ENCODE measurements at regions not wholly inside any gene's neighbourhood (a gene's known extent, or its start where the extent isn't known, plus 50 kb on each side); places are given as distances from the start of the nearest gene placed in this dataset.
"Not testable (repeated sequence)": the region's sequence is repeated elsewhere in the genome, so short reads cannot be mapped to it uniquely, and the experiment has no call there.

DNA sequence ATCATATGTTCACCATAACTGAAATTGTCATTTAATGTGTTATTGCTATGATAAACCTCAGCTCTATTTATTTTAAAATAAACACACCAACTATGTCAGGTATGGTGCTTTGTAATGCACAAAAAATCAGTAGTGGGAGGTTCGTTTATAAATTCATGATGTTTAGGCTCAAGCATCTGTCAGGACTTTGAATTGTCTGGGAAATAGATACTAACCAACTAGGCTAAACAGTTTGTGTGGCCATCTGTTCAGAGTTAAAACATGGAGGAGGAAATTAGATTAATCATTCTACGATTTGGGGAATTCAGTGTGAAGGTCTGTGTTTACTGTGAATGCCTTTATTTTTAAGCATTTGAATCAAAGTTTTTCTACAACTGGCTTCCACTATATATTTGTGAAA, 212.6 kb upstream of the FZD8 start:
- no peak for DNase-seq (ENCODE audit: low spot score)

- no peak for DNase-seq (ENCODE audit: low spot score)
Observed at GRCh38 chr10:35852721-35853120, 210.6 kb upstream of the FZD8 start.

DNA sequence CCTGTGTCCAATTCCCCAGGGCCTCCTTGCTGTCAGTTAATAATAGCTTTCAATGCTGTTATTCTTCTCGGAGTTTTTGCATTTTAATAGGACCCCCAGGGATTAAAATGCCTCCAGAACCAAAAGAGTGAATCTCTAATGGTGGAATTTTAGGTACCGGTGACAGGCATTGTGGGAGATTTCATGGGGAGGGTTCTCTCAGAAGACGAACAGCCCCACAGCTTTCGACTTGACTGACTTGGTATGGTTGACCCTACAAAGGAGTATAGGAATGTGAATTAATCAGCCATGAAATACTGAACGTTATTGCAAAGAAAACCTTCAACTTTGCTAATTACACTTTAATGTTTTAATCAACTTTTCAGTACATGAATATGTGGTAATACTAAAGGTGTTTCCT, 206.3 kb upstream of the FZD8 start:
- DNase-seq (ENCODE audit: low spot score) = no peak

DNA sequence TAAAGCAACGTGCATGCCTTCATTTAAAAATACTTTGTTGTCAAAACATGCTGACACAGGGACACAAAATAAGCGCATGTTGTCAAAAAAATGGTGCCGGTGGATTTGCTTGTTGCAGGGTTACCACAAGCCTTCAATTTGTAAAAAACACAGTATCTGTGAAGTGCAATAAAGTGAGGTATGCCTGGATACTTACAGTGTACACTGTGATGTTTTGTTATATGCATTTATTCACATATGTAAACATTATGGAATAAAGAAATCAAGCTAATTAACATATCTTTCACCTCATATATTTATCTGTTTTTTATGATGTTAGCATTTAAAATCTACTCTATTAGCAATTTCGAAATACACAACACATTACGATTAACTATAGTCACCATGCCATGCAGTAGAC, 202.6 kb upstream of the FZD8 start:
- no peak for DNase-seq (ENCODE audit: low spot score)

DNA sequence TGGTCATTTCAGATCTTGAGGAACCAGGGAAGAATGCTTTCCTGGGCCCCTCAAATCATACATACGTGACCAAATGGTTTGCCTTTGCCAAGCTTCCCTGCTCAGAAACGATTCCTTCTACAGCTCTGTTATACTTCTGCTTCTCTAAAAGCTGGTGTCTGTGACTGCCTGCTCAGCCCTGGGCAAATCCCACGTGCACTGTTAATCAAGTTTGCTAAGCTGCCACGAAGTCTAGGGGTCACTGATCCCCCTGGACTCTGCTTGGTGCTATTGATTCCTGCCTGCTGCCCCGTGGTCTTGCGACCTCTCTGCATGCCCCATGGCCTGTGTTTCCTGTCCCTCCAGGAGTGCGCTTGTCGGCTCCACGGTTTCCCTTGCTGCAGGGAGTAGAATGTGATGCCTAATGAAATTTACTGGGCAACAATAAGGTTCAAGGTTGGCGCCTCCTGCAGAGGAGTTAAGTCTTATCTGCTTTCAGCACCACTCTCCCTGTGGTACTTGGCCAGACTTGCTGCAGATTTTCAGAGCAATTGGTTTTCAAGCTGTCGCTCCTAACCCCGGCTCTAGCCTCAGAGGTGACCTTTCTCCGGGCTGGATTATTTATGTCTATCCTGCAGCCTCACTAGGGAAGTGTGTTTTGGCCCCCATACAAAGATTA, 201.6 kb upstream of the FZD8 start:
- no peak for DNase-seq (ENCODE audit: low spot score)

GRCh38 chr10:35838054-35838453, 196.0 kb upstream of the FZD8 start:
- no peak for DNase-seq (ENCODE audit: low spot score)

- no peak for DNase-seq (ENCODE audit: low spot score)
Observed at GRCh38 chr10:35835545-35835944, 193.4 kb upstream of the FZD8 start.

DNA sequence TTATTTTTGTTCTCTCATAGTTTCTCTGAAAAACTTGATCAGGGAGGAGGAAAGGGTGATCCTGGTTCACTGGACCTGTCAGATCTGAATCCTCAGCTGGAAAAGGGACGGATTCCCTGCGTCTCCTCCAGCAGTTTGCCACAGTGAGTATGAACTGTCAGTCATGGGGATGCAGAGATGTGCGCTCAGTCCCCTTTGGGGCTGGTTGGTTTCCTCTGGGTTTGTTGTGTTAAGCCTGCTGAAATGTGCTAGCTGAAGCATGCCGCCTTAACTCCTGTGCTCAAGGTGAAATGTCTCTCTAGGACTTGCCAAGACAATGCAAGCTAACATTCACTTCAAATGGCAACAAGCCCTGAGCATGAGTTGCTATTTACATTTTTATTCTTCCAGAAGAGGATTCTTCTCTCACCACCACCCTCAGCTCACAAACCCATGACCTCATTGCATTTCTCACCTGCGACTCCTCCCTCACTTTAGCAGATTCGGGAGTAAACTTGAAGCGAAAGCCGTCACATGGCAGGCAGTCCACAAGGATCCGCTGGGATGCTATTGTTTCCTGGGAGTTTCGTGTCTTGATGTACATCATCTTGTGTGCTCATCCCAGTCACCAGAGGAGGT, 192.9 kb upstream of the FZD8 start:
- DNase-seq (ENCODE audit: low spot score) = no peak

- DNase-seq (ENCODE audit: low spot score) = no peak
Observed at GRCh38 chr10:35827783-35828182, 185.7 kb upstream of the FZD8 start.

GRCh38 chr10:35824704-35825103, 182.6 kb upstream of the FZD8 start:
- no peak for DNase-seq (ENCODE audit: low spot score)

GRCh38 chr10:35822316-35822715, 180.2 kb upstream of the FZD8 start:
- DNase-seq (ENCODE audit: low spot score) = no peak

DNA sequence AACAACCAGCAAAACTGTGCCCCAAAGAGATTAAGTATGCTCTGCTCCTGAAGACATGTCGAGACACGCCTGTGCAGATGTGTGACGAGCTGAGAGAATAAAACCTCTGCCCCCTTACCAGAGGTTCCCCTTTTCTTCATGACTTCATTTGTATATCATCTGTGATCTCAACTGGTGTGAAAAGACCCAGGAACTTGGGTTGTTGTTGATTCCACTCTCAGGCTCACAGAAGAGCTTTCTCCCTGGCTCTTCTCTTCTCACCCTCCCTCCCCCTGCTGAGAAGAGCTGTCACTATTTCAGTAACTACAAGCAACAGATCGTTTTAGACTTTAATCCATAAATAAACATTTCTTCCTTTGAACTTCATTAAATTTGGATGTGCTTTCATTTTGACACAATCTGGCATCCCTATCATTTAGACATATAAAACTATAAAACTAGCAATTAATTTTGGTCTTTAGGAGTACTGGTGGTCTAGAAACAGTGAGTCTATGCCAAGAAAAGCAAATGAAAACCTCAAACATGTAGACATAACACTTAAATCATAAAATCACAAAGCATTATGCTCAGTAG, 179.3 kb upstream of the FZD8 start:
- no peak for DNase-seq (ENCODE audit: low spot score)

DNA sequence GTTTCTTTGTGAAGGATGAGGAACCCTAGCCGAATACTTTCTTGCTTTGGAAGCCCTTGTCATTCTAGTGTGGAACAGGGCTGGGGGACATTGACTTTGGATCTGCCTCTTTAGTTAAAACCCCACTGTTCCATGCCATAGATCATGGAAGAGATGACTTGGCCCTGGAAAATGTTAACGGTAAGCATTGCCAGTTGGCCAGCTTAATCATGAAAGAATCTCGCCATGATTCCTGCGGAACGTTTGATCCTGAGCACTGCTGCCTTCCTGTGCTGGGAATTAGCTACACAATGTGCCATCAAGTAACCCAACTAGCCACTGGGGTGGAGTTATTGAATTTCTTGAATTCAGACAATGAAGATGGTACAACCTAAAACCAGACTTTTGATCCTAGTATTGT, 177.6 kb upstream of the FZD8 start:
- DNase-seq (ENCODE audit: low spot score) = no peak

- DNase-seq (ENCODE audit: low spot score) = no peak
Observed at GRCh38 chr10:35819011-35819410, 176.9 kb upstream of the FZD8 start.

- not testable (repeated sequence) for DNase-seq (ENCODE audit: low spot score)
Observed at GRCh38 chr10:35817109-35817508, 175.0 kb upstream of the FZD8 start.

DNA sequence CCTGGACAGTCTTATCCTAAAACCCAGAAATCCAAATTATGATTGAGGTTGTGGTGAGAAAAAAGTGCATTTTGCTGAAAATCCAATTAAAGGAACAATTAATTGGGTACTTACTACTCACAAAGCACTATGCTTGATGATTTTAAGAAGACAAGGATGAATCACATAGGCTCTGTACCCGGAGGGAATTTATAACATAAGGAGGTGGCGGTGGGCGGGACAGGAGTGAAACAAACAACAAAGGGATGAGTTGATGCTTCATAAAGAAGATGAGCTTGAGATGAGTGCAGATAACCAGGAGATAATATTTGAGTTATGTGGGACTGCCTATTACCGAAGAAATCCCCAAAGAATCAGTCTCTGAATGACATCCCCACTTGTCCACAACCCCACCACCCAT, 171.1 kb upstream of the FZD8 start:
- no peak for DNase-seq (ENCODE audit: low spot score)

DNA sequence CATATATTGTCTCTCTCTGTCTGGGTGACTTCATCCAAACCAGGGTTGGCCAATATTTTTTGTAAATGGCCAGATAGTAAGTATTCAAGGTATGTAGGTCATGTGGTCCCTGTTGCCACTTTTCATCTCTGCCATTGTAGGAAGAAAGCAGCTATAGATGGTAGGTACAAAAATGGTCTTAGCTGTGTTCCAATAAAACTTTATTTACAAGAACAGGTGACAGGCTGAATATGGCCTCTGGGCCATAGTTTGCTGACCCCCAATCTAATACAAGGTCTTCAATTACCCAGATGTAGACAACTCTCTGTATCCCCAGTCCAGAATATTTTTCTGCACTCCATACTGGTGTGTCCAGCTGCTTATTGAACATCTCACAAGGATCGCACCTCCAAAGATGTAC, 166.2 kb upstream of the FZD8 start:
- DNase-seq (ENCODE audit: low spot score) = no peak

- DNase-seq (ENCODE audit: low spot score) = no peak
Observed at GRCh38 chr10:35803046-35803445, 160.9 kb upstream of the FZD8 start.

GRCh38 chr10:35797187-35797586, 155.1 kb upstream of the FZD8 start:
- DNase-seq (ENCODE audit: low spot score) = no peak

DNA sequence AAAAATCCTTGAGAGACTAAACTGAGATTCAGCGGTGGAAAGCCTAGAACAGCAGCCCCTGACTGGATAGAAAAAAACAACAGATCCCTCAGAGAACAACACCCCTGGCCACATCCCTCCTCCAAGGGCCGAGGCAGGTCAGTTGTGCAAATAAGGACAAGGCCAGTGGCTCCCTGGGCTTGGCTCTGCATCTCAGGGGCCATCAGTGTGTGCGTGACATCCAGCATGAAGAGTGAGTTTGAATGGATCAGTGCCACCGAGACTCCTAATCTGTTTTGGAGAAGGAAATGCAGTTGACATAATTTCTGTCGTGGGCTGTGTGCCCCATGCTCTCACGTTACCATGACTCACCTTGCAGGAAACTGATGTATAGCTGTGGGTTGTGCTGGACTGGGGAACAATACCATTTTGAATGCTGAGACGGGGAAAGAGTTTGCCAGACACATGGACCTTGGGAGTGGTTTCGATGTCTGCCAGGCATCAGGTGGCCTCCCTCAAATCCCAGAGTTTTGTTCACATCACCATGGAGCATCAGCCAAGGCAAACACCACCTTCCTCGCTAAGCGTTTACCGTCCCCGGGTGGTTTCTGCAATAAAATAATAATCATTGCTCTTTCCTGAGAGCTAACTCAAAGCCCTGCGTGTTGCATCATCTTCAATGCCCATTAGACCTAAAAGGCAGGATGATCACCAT, 153.2 kb upstream of the FZD8 start:
- DNase-seq (ENCODE audit: low spot score) = no peak

GRCh38 chr10:35794703-35795102, 152.6 kb upstream of the FZD8 start:
- no peak for DNase-seq (ENCODE audit: low spot score)

DNA sequence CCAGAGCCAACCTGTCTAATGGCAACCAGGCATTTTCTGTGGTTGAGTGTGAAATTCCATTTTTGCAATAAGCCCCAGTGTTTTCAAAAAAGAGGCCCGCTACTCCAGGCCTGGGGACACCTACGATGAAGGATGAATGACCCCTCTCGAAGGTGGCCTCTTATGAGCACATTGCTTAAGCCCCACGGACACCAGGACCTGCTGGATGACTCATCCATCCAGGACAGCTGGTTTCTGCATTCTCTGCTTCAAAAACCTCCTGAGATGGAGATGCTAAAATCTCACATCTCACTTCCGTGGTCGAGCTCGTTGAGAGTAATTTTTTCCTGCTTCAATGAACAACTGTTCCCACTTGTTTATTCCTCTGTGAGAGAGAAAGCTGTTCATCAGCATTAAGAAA, 150.2 kb upstream of the FZD8 start:
- no peak for DNase-seq (ENCODE audit: low spot score)

DNA sequence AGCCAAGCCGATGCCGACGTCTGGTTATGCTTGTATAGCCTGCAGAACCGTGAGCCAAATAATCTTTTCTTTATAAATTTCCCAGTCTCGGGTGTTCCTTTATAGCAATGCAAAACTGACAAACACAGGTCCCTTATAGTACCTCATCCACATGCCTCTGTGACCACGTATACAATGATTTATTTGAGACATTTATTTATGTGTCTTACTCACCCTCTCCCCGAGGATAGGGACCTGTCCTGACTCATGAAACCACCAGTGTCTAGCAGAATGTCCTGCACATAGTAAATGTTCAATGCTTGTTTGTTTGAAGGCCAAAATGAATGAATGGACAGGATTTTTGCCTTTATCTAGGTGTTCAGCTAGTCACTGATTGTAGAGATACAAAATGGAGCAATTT, 147.9 kb upstream of the FZD8 start:
- no peak for DNase-seq (ENCODE audit: low spot score)

All from LoVo (cell line).